T-helper 2 cell treated with Interferon-gamma antibody and Interleukin-4, amounts not matched to agents 100 ng/mL and 5 ng/mL, for 36 hours (primary cell): ENCODE measurements at regions not wholly inside any gene's neighbourhood (a gene's known extent, or its start where the extent isn't known, plus 50 kb on each side); places are given as distances from the start of the nearest gene placed in this dataset.
"Not testable (repeated sequence)": the region's sequence is repeated elsewhere in the genome, so short reads cannot be mapped to it uniquely, and the experiment has no call there.

Source experiments
- intact Hi-C: fragments of 100-400 bp; cut with micrococcal nuclease; formaldehyde crosslinking; loops from one replicate; pipeline ENCODE4 v1.15.1; 2023

DNA sequence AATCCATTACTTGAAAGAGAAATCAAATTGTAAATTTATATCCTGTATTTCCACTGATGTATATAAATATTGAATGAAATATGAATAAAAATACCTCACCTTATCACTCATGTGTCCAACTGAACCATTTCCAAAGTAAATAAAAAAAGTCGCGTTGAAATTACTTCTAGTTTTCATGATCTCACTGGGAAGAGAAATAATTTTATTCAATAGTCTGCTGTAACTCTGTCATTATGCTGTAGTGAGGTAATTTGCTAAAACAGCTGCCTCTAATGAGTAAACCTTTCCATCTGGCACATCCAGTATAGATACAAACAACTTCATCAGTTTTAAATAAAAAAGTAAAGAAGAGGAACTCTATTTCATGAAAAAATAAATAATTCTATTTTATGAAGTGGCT is 611.5 kb downstream of the ZNF608 start:
- intact Hi-C loops = no loop called here

DNA sequence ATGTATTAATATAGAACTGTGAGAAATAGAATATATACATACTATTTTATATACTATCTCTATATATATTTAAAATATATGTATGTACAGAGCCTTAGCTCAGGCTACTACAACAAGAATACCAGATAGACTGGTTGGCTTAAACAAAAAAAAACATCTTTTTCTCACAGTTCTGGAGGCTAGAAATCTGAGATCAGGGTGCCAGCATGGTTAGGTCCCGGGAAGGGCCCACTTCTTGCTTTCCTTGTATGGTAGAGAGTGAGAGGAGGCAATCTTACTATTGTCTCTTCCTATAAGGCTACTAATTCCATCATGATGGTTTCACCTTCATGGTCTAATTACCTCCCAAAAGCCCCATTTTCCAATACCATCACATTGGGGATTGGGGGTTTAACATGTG is 613.0 kb downstream of the ZNF608 start:
- intact Hi-C loops = no loop called here

DNA sequence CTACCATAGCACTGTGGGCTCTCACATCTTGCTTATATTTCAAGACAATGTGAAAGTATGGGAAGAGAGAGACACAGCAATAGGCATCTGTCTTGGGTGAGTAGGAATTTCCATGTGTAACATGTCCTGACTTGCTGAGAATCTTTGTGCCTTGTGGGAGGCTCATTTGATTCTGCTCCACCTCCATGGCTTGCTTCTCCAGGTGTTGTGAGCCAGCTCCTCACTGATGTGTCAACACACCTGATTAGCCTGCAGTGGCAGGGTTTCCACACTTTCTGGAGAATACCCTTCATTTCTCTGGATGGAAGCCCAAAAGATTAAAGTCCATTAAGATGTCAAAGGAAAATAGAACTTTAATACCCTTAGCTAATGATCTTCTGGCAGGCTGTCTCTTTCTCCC is 613.6 kb downstream of the ZNF608 start:
- intact Hi-C loops = no loop called here

GRCh38 chr5:124131466-124131865 is 615.0 kb downstream of the ZNF608 start:
- intact Hi-C loops = no loop called here

DNA sequence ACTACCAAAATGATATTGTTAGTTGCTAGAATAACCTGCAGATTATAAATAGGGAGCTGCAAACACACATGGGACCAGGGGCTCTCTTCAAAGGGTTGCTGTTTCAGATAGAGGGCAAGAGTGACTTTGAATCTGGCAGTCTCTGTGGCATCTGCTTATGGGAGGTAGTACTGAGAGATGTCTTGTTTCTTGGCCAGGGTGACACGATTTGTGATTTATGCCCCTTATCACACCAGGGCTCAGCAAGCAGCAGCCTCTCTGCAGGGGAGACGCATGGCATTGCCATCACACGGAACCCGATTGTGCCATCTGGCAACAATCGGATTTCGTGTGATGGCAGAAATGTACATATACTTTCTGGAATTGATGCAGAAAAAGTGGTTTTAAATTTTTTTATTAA is 615.6 kb downstream of the ZNF608 start:
- intact Hi-C loops = no loop called here

DNA sequence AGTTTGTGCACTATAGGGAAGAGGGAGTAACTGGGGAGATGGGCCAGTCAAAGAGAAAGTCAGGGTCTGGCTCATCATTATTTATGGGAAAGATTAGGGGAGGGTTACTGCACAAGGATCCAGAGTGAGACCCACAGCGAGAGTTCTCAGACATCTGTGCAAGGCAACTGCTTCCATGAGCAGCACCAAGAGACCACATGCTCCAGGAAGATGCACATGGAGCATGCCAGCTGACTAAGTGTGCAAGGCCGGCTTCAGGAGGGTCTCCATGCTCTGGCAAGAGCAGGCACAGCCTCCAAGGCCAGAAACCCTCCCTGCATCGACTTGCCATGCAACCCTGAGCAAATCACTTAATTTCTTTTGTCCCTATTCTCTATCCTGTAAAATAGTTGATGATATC is 616.9 kb downstream of the CSNK1G3 start:
- intact Hi-C loops = no loop called here

DNA sequence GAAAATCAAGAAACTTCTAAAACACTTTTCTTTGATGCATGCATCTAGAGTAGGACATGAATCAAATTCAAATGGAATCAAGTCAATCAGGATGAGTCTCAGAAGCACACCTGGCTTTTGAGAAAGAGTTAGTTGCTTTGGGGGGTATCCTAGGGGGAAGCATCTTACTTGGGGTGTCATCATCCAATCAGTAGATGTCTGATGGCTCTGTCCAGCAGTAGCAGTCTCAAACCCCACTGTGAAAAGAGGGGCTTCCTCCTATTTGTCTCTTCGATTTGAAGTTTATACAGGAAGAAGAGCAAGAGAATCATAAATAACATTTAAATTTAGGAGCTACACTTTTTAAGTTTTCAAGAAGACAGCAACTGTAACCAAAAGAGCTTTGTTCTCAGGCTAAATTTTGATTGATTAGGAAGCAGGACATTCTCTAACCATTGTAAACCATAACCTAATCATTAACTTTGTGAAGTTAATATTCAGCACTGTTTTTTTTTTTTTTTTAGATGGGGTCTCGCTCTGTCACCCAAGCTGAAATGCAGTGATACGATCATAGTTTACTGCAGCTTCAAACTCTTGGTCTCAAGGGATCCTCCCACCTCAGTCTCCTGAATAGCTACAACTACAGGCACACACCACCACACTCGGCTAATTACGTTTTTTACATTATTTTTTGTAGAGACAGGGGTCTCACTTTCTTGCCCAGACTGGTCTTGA is 614.7 kb downstream of the CSNK1G3 start:
- intact Hi-C loops = no loop called here

DNA sequence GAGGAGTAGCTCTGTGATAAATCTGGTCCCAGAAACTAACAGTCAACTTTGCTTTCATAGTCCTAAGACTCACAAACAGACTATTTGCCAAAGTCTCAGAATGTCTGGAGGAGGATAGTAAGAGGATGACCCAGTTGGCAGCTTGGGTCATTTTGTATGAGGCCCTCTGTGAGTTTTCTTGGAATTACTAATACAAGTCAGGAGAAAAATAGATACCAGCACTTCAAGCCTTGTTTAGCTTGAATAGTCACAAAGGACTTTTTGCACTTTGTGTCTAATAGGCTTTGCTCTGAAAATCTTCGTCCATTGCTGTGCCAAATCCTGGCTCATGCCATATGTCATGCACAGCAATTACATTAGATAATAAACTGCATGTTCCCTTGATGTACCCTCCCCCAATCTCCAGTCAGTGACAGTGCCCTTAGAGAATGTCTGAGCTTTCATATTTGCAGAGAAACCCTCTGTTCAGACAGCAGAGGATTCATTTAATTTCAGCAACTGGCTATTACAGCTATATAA is 612.8 kb downstream of the CSNK1G3 start:
- intact Hi-C loops = no loop called here

GRCh38 chr5:124121198-124121597 is 609.2 kb downstream of the CSNK1G3 start:
- intact Hi-C loops = no loop called here

GRCh38 chr5:124114911-124115310 is 602.9 kb downstream of the CSNK1G3 start:
- intact Hi-C loops = no loop called here

GRCh38 chr5:124111886-124112285 is 599.9 kb downstream of the CSNK1G3 start:
- intact Hi-C loops = no loop called here

DNA sequence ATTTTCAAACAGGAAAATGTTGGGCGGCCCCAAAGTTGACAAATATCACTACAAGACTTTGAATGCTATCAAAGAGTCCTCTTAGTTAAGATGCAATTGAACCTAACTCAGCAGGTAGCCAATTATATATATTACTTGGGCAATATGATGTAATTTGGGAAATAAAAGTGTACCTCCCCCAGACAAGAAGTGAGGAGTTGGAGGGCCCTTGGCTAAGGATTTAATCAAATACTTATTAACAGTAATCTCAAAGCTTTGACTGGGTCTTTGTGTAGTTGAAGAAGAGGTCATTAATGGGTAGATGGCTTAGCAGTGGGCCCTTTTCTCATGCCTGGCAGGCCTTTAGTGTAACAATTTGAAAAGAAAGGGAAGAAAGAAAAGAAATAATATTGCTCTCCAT is 599.0 kb downstream of the CSNK1G3 start:
- intact Hi-C loops = no loop called here

DNA sequence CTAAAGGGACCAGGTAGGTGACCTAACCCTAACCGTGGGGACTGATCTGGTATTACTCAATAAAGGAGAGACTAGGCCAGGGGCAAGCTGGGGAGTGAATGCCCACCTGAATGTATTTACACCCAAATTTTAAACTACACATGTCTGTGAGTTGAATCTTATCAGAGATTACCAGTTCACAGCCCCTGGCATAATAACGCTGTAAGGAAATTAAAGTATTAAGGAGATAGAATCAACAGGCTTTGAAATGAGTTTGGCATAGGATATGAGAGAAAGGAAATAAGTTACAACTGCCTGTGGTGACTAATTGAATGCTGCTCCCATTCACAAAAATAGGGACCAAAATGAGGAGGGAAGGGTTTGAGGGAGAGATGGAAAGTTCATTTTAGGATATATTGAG is 593.3 kb downstream of the CSNK1G3 start:
- intact Hi-C loops = no loop called here

GRCh38 chr5:124104821-124105220 is 592.8 kb downstream of the CSNK1G3 start:
- intact Hi-C loops = no loop called here

DNA sequence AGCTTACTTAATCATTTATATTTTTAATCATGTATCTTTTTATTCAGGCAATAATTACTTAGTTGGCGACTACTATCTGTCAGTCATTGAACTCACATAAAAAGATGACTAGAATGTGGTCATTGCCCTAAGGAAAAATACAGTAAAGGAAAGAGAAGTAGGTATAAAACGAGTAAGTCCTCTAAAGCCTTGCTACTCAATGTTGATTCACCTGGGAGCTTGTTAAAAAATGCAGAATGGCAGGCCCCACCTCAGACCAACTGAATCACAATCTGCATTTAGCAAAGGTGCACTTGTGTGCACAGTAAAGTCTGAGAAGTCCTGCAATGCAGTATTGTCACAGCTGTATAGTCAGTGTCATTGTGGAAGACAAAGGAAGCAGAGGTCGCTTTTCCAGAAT is 592.4 kb downstream of the CSNK1G3 start:
- intact Hi-C loops = no loop called here

- intact Hi-C loops = no loop called here
These were observed 591.7 kb downstream of the CSNK1G3 start for GRCh38 chr5:124103671-124104070.

GRCh38 chr5:124103056-124103455 is 591.1 kb downstream of the CSNK1G3 start:
- intact Hi-C loops = not testable (repeated sequence)

GRCh38 chr5:124102486-124102885 is 590.5 kb downstream of the CSNK1G3 start:
- intact Hi-C loops = no loop called here

GRCh38 chr5:124093658-124094057 is 581.7 kb downstream of the CSNK1G3 start:
- intact Hi-C loops = no loop called here

- intact Hi-C loops = no loop called here
These were observed 578.1 kb downstream of the CSNK1G3 start for GRCh38 chr5:124090115-124090514.

DNA sequence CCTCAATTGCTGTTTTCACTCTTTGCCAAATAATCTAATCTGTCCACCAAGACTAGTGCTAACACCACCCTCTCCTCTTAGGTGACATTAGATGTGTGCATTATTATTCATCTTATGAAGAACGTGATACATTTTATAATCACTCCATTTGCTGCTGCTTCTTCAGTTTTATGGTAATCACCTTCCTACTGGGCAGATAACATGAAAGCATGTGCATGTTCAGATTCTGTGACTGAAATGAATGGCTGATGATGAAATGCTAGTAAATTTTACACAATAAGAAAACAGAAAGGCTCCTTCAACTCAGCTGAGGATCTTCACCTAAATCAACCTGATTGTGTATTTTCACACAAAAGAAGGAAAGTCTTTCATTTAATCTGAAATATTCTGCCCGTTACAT is 577.6 kb downstream of the CSNK1G3 start:
- intact Hi-C loops = no loop called here

DNA sequence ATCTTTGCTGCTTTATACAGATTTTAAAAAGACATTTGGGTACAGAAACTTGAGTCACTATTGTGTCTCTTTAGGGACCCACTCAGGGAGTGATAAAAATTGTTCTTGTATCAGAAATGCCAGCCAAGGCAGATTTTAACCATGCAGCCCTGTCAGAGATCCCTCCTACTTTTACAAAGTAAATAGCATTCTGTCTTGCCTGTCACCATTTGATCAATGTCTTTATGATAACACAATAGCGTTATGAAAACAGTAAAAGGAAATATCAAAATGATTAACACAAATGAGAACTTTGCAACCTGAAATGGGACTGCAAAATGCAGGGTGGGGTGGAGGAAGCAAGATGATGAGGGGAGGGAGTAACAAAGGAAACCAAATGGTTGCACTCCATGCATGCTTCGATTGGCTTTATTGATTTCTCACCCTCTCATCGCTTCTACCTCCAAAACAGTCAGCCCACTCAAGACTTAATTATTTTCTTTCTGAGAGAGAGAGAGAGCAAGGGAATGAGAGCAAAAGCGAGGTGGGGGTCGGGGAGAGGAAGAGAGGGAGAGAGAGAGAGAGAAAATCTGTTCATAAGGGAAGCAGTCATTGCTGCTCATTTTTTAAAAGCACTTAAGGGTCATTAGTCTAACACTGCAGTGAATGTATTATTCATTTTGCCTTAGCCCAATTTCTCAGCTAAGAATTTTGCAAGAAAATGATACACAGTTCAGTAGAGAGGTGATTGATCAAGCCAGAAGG is 576.5 kb downstream of the CSNK1G3 start:
- intact Hi-C loops = no loop called here

DNA sequence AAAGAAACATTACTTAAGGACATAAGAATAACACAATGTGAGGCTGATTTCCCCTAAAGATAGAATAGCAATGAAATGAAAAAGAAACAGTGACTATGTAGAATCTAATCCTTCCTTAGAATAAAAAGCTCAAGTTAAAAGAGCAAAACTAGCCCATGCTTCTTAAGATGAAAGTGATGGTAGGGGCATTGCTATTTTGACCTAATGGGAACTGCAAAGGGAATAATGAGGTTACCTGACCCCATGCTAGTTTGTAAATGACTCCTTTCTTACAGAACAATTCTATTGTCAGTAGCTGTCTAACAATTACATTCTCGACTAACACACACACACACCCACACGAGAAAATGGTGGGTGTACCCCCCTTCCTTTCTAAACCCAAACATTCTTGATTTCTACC is 575.8 kb downstream of the CSNK1G3 start:
- intact Hi-C loops = no loop called here
